Activated CD8-positive, alpha-beta T cell treated with anti-CD3 and anti-CD28 coated beads for 36 hours (primary cell): ENCODE measurements at regions not wholly inside any gene's neighbourhood (a gene's known extent, or its start where the extent isn't known, plus 50 kb on each side); places are given as distances from the start of the nearest gene placed in this dataset.

ENCODE experiments used
- ATAC-seq: fragments of 200-7000 bp; cut with Tn5 transposase; one replicate; pipeline ENCODE4 v1.10.0; 2021; ENCODE audit warnings: mild to moderate bottlenecking, moderate library complexity
- CTCF ChIA-PET: fragments of 350-600 bp; sonication (Branson Sonifier 250); formaldehyde crosslinking; loops from one replicate; lab custom pipeline; 2021; ENCODE audit warnings: antibody characterized with exemption; lab: Charles Lee
- POLR2A ChIA-PET: fragments of 350-600 bp; sonication (Branson Sonifier 250); formaldehyde crosslinking; loops from one replicate; lab custom pipeline; 2021; ENCODE audit warnings: antibody characterized with exemption; lab: Charles Lee
- DNase-seq: peaks from one replicate; pipeline ENCODE4 v3.0.0-alpha.2; 2020
- H3K27ac Mint-ChIP-seq: one replicate; pipeline ENCODE4 v1.8.0; 2021; ENCODE audit warnings: mild to moderate bottlenecking, mixed read lengths
- H3K27me3 Mint-ChIP-seq: one replicate; pipeline ENCODE4 v1.8.0; 2021; ENCODE audit warnings: mixed read lengths
- H3K36me3 Mint-ChIP-seq: one replicate; pipeline ENCODE4 v1.8.0; 2021; ENCODE audit warnings: low read depth, mixed read lengths
- H3K4me1 Mint-ChIP-seq: one replicate; pipeline ENCODE4 v1.8.0; 2021; ENCODE audit warnings: low read depth, mixed read lengths
- H3K4me3 Mint-ChIP-seq: one replicate; pipeline ENCODE4 v1.8.0; 2021; ENCODE audit warnings: mild to moderate bottlenecking, moderate library complexity, mixed read lengths
- H3K9me3 Mint-ChIP-seq: one replicate; pipeline ENCODE4 v1.8.0; 2021; ENCODE audit warnings: mixed read lengths
- CTCF ChIP-seq: fragments of 200-600 bp; IDR thresholded peaks from one replicate; pipeline ENCODE4 v1.8.0; 2022; ENCODE audit warnings: antibody characterized with exemption, mild to moderate bottlenecking
- intact Hi-C: fragments of 100-400 bp; cut with micrococcal nuclease; formaldehyde crosslinking; loops from one replicate; pipeline ENCODE4 v1.10.0; 2022

- intact Hi-C loops, result no loop called here
- no peaks in the 10 kb centered on the region for H3K36me3 Mint-ChIP-seq
Measured at GRCh38 chr13:106681536-106681935, 113.6 kb upstream of the ARGLU1 start.

GRCh38 chr13:106680796-106681472, 113.0 kb upstream of the ARGLU1 start:
- H3K9me3 Mint-ChIP-seq, result no peaks in the 10 kb centered on the region
- DNase-seq (no peak), ATAC-seq (no peak)
- no peak overlapping the region for H3K27ac Mint-ChIP-seq
- ChIA-PET CTCF (no interaction called here), POLR2A (no interaction called here)
- intact Hi-C loops, result no loop called here
- H3K4me3 Mint-ChIP-seq, result no peak overlapping the region
- peaks cover 3% of the 10 kb centered on the region for H3K27me3 Mint-ChIP-seq
- no peaks in the 10 kb centered on the region for H3K4me1 Mint-ChIP-seq
- H3K36me3 Mint-ChIP-seq, result no peaks in the 10 kb centered on the region
- TF ChIP-seq CTCF, result no peak

More at GRCh38 chr13:106681536-106681935, 113.6 kb upstream of the ARGLU1 start:
- POLR2A ChIA-PET, result no interaction called here
- H3K4me3 Mint-ChIP-seq, result no peak overlapping the region
- TF ChIP-seq CTCF, result no peak
- peaks cover 3% of the 10 kb centered on the region for H3K27me3 Mint-ChIP-seq
- H3K9me3 Mint-ChIP-seq, result no peaks in the 10 kb centered on the region
- no peaks in the 10 kb centered on the region for H3K4me1 Mint-ChIP-seq
- ATAC-seq (no peak), DNase-seq (no peak)
- no peak overlapping the region for H3K27ac Mint-ChIP-seq
- CTCF ChIA-PET, result no interaction called here

GRCh38 chr13:106678646-106679418, 110.9 kb upstream of the ARGLU1 start:
- POLR2A ChIA-PET, result no interaction called here

GRCh38 chr13:106675311-106675710, 107.4 kb upstream of the ARGLU1 start:
- Mint-ChIP-seq H3K4me1 (no peaks in the 10 kb centered on the region), H3K36me3 (no peaks in the 10 kb centered on the region), H3K9me3 (no peaks in the 10 kb centered on the region), H3K4me3 (no peak overlapping the region), H3K27ac (no peak overlapping the region), H3K27me3 (peaks cover 6% of the 10 kb centered on the region)
- CTCF ChIA-PET, result no interaction called here
- ATAC-seq, result no peak
- POLR2A ChIA-PET, result no interaction called here
- no peak for DNase-seq
- intact Hi-C loops, result no loop called here
- no peak for TF ChIP-seq CTCF

More at GRCh38 chr13:106678646-106679418, 110.9 kb upstream of the ARGLU1 start:
- Mint-ChIP-seq H3K4me3 (no peak overlapping the region), H3K9me3 (no peaks in the 10 kb centered on the region), H3K4me1 (no peaks in the 10 kb centered on the region), H3K27ac (no peak overlapping the region), H3K36me3 (no peaks in the 10 kb centered on the region), H3K27me3 (peaks cover 3% of the 10 kb centered on the region)
- TF ChIP-seq CTCF, result no peak
- DNase-seq, result no peak
- intact Hi-C loops, result no loop called here
- CTCF ChIA-PET, result no interaction called here
- no peak for ATAC-seq
